Stomach (tissue), 8 donors: ENCODE measurements at regions not wholly inside any gene's neighbourhood (a gene's known extent, or its start where the extent isn't known, plus 50 kb on each side); places are given as distances from the start of the nearest gene placed in this dataset.
A peak's percentile ranks its signal among the peaks of the same experiment; 100 is the strongest.
"Not testable (repeated sequence)": the region's sequence is repeated elsewhere in the genome, so short reads cannot be mapped to it uniquely, and the experiment has no call there.

Experiments
- DNase-seq, 2 donors: peaks; one replicate each; pipeline versions ENCODE4 v3.0.0 to v3.0.0-alpha.2; 2013 to 2019
- H3K27ac ChIP-seq, 5 donors: fragments of 200-600 bp in 4 of 5; sonication (generic) in 4 of 5; one replicate each; pipeline ENCODE4 v1.5.1; 2013 to 2019; ENCODE audit warnings: mild to moderate bottlenecking in 1 of 5, moderate library complexity in 1 of 5
- H3K27me3 ChIP-seq, 3 donors: fragments of 200-600 bp; sonication (generic); one replicate each; pipeline ENCODE4 v1.5.1; 2017 to 2019; ENCODE audit warnings: mixed run types in 1 of 3
- H3K36me3 ChIP-seq, 4 donors: fragments of 200-600 bp; sonication (generic); 1 replicate in 3 of 4; 2 replicates in 1 of 4; pipeline ENCODE4 v1.5.1; 2016 to 2019
- H3K4me1 ChIP-seq, 4 donors: fragments of 200-600 bp; sonication (generic); one replicate each; pipeline ENCODE4 v1.5.1; 2016 to 2019
- H3K4me3 ChIP-seq, 4 donors: fragments of 200-600 bp; sonication (generic) in 3 of 4; one replicate each; pipeline ENCODE4 v1.5.1; 2016 to 2019; ENCODE audit warnings: mild to moderate bottlenecking in 1 of 4
- H3K9me3 ChIP-seq, 4 donors: fragments of 200-600 bp; sonication (generic); one replicate each; pipeline ENCODE4 v1.5.1; 2016 to 2019
- CTCF ChIP-seq, 7 experiments: fragments of 450-650 bp in 4 of 7; fragments of 200-600 bp in 3 of 7; sonication (generic) in 3 of 7; IDR thresholded peaks; one replicate each; pipeline ENCODE4 v1.5.1; 2016 to 2019; ENCODE audit warnings: antibody characterized with exemption in 7 of 7, control low read depth in 2 of 7, mild to moderate bottlenecking in 1 of 7
- EP300 ChIP-seq: sonication (generic); formaldehyde crosslinking; IDR thresholded peaks from one replicate; pipeline ENCODE4 v1.6.1; 2017; ENCODE audit warnings: antibody characterized with exemption
- POLR2A ChIP-seq, 4 donors: fragments of 450-650 bp; IDR thresholded peaks; one replicate each; pipeline ENCODE4 v1.6.1; 2016; ENCODE audit warnings: antibody characterized with exemption in 4 of 4, control low read depth in 2 of 4, mild to moderate bottlenecking in 1 of 4, moderate library complexity in 1 of 4
- POLR2AphosphoS5 ChIP-seq, 3 donors: sonication (generic); formaldehyde crosslinking; IDR thresholded peaks; one replicate each; pipeline ENCODE4 v1.6.1; 2016; ENCODE audit warnings: antibody characterized with exemption in 3 of 3
- WGBS, 5 donors: extraction: QIAGEN DNeasy Blood & Tissue Kit in 3 of 5; methylation state at CpG; one replicate each; pipeline versions ENCODE4 v1.1.5 to v1.1.7; 2013 to 2018; 5-methylcytosine and 5-hydroxymethylcytosine counted together
- intact Hi-C: fragments of 100-400 bp; cut with DNase I; formaldehyde crosslinking; loops from one replicate; pipeline ENCODE4 v1.15.1; 2023; ENCODE audit warnings: low total_unique reads
- donor health status: healthy with polysubstance abuse.
- donor health status: Bipolar disorder and iron deficiency.
- donor health status: healthy.

DNA sequence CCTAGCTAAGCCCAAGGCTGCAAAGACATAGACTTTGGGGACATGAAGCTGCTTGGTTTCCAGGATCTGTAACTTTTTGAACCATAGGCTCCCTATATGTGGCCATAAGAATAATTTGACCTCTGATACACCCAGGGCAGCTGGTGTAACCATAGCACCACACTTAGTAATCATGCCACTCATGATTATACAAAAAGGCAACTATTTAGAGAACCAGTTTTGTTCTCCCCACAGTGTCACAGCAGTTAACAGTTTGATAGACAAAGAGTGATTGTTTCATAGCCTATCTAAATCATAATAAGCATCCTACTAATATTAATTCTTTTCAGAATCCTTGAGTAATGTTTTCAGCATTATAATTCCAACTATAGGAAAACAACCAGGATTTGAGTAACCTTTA lies 334.9 kb downstream of the NEK10 start:
- no peak for TF ChIP-seq POLR2AphosphoS5 (IDR thresholded peaks at IDR 0.05)
- TF ChIP-seq POLR2A (IDR thresholded peaks at IDR 0.05): no peak
- TF ChIP-seq EP300: no peak
- no peak for TF ChIP-seq CTCF (IDR thresholded peaks at IDR 0.05)
- Histone ChIP-seq H3K36me3 (no peaks in the 10 kb centered on the region), H3K4me3 (no peak overlapping the region), H3K27ac (no peak overlapping the region), H3K27me3 (no peaks in the 10 kb centered on the region), H3K4me1 (peaks cover 0 to 6% (median 0%) of the 10 kb centered on the region in 4 donors), H3K9me3 (no peaks in the 10 kb centered on the region)
- DNase-seq: no peak
- intact Hi-C loops: no loop called here

GRCh38 chr3:27040674-27041073 lies 328.5 kb downstream of the NEK10 start:
- no peak for TF ChIP-seq POLR2A (IDR thresholded peaks at IDR 0.05)
- TF ChIP-seq CTCF (IDR thresholded peaks at IDR 0.05): no peak
- TF ChIP-seq EP300: no peak
- no peak for TF ChIP-seq POLR2AphosphoS5 (IDR thresholded peaks at IDR 0.05)
- intact Hi-C loops: no loop called here

GRCh38 chr3:27042541-27042940 lies 326.6 kb downstream of the NEK10 start:
- H3K4me3 ChIP-seq, H3K4me1 ChIP-seq, H3K9me3 ChIP-seq, DNase-seq, H3K36me3 ChIP-seq, H3K27ac ChIP-seq, H3K27me3 ChIP-seq, intact Hi-C loops: not testable (repeated sequence)
- WGBS, 5 donors: 58 to 63% (median 60%) methylated on average over 2 of the region's 2 CpGs

More at GRCh38 chr3:27040674-27041073, 328.5 kb downstream of the NEK10 start:
- H3K4me1 ChIP-seq: no peaks in the 10 kb centered on the region
- no peak overlapping the region for H3K4me3 ChIP-seq
- H3K36me3 ChIP-seq: no peaks in the 10 kb centered on the region
- no peak overlapping the region for H3K27ac ChIP-seq
- no peaks in the 10 kb centered on the region for H3K27me3 ChIP-seq
- H3K9me3 ChIP-seq: no peaks in the 10 kb centered on the region
- DNase-seq: no peak

GRCh38 chr3:27043328-27043955 lies 325.7 kb downstream of the NEK10 start:
- WGBS, 5 donors: 51 to 61% (median 57%) methylated on average over 8 of the region's 8 CpGs
- H3K4me3 ChIP-seq: no peak overlapping the region
- H3K36me3 ChIP-seq: no peaks in the 10 kb centered on the region
- H3K27ac ChIP-seq: no peak overlapping the region
- no peaks in the 10 kb centered on the region for H3K4me1 ChIP-seq
- TF ChIP-seq POLR2AphosphoS5 (IDR thresholded peaks at IDR 0.05) (no peak), POLR2A (IDR thresholded peaks at IDR 0.05) (no peak), EP300 (no peak), CTCF (IDR thresholded peaks at IDR 0.05) (no peak)
- intact Hi-C loops: no loop called here
- H3K9me3 ChIP-seq: no peaks in the 10 kb centered on the region
- no peak for DNase-seq
- no peaks in the 10 kb centered on the region for H3K27me3 ChIP-seq

DNA sequence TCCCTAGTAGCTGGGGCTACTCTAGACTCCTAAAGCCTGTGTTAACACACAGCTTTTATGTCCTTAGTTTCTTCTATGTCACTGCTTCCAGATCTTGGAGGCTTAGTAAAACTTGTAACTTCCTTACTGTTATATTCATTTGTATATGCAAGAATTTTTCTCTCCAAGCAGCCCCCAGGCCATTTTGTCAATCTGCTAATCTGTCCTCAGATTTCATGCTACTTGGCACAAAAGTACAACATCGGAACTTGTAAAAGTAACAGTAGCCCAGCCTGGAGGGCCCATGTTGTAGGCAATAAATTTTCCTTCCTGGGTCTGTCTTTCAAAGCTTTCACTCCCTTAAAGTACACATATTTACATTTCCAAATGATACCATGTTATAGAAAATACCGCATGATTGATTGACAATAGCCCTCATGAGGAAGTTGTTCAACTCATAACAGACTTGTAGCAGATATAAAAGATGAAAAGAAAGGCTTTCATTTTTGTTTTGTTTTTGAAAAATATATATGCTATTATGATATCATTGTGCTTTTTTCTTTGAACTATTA lies 324.2 kb downstream of the NEK10 start:
- WGBS, 5 donors: 34 to 49% (median 37%) methylated on average over 2 of the region's 2 CpGs
- no peaks in the 10 kb centered on the region for H3K9me3 ChIP-seq
- H3K27me3 ChIP-seq: no peaks in the 10 kb centered on the region
- no peak overlapping the region for H3K27ac ChIP-seq
- no peaks in the 10 kb centered on the region for H3K36me3 ChIP-seq
- intact Hi-C loops: no loop called here
- no peaks in the 10 kb centered on the region for H3K4me1 ChIP-seq
- no peak overlapping the region for H3K4me3 ChIP-seq
- TF ChIP-seq POLR2A (IDR thresholded peaks at IDR 0.05) (no peak), CTCF (IDR thresholded peaks at IDR 0.05) (no peak), POLR2AphosphoS5 (IDR thresholded peaks at IDR 0.05) (no peak), EP300 (no peak)
- DNase-seq: peak in 1 of 2 donors; percentile 20
